ENCODE measurements at regions not wholly inside any gene's neighbourhood (a gene's known extent, or its start where the extent isn't known, plus 50 kb on each side); places are given as distances from the start of the nearest gene placed in this dataset.

GRCh38 chr1:119308130-119308700 is 60.4 kb upstream of the HAO2 start:
- H3K27ac ChIP-seq (ENCODE audit: low read length) = no peak overlapping the region
- no peak for ATAC-seq
- intact Hi-C loops (cut with micrococcal nuclease; ENCODE audit: unreplicated experiment) (no loop called here), in situ Hi-C loops (cut with HindIII; ENCODE audit: low pct_unique_long_range_greater_than_20kb, low sequenced_read_pairs) (no loop called here)
- peaks cover 6% of the 10 kb centered on the region; the same call in 1 of the 2 replicates for H3K27me3 ChIP-seq (ENCODE audit: control insufficient read depth, insufficient read depth, low read length)
- no peak overlapping the region for H3K4me3 ChIP-seq (ENCODE audit: low read depth in 2 of 2, low read length in 2 of 2)
- no TSS peak for BruUV-seq (replicated peaks)
- no peaks in the 10 kb centered on the region for H3K36me3 ChIP-seq (ENCODE audit: control insufficient read depth, insufficient read depth, low read length)
- no peak for TF ChIP-seq REST (IDR thresholded peaks at IDR 0.05; ENCODE audit: insufficient read depth in 1 of 2, low read depth in 2 of 2, low read length in 1 of 2)
- TF ChIP-seq, protein P1, sequence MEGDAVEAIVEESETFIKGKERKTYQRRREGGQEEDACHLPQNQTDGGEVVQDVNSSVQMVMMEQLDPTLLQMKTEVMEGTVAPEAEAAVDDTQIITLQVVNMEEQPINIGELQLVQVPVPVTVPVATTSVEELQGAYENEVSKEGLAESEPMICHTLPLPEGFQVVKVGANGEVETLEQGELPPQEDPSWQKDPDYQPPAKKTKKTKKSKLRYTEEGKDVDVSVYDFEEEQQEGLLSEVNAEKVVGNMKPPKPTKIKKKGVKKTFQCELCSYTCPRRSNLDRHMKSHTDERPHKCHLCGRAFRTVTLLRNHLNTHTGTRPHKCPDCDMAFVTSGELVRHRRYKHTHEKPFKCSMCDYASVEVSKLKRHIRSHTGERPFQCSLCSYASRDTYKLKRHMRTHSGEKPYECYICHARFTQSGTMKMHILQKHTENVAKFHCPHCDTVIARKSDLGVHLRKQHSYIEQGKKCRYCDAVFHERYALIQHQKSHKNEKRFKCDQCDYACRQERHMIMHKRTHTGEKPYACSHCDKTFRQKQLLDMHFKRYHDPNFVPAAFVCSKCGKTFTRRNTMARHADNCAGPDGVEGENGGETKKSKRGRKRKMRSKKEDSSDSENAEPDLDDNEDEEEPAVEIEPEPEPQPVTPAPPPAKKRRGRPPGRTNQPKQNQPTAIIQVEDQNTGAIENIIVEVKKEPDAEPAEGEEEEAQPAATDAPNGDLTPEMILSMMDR (IDR thresholded peaks at IDR 0.05) = no peak
- TF ChIP-seq POLR2AphosphoS5 (IDR thresholded peaks at IDR 0.05; ENCODE audit: low read depth, low read length) = no peak
- no peak for TF ChIP-seq SIN3A (IDR thresholded peaks at IDR 0.05; ENCODE audit: borderline replicate concordance, insufficient read depth, low read depth, low read length)
- TF ChIP-seq TCF7L2 (IDR thresholded peaks at IDR 0.05; ENCODE audit: low read depth, low read length) = no peak
- POLR2A ChIA-PET = no interaction called here
- no peaks in the 10 kb centered on the region for H3K4me1 ChIP-seq (ENCODE audit: control insufficient read depth, insufficient read depth, low read length)
- CTCF ChIA-PET = interaction anchor here (0.8 kb wide), 1 partner anchor 15 kb away, joined by 3 read pairs; no protein-coding TSS in a partner anchor
- DNase-seq (ENCODE audit: low read depth, low spot score) = no peak
- H3K9me3 ChIP-seq (ENCODE audit: control insufficient read depth, insufficient read depth, low read depth, low read length) = no peaks in the 10 kb centered on the region

DNA sequence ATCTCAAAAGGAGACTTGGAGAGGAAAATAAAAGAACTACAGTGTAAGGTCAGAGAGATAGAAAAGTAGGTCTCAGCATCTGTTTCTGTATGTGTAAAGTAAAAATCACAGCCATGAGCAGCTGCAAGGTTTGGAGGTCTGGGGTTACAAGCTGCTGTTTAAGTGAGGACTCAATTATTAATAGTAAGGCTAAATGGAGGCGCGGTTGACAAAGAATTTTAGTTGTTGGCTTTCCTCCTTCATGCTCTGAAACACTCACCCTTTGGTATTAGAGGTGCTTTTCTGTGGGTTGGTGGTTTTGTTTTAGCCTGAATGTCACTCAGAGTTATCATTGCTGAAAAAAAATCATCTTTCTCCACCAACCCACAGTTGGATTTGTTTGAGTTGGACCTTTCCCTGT is 59.8 kb upstream of the HAO2 start:
- in situ Hi-C loops (cut with HindIII; ENCODE audit: low pct_unique_long_range_greater_than_20kb, low sequenced_read_pairs) = no loop called here
- TF ChIP-seq, protein P1 (IDR thresholded peaks at IDR 0.05) = no peak
- no peak for TF ChIP-seq SIN3A (IDR thresholded peaks at IDR 0.05; ENCODE audit: borderline replicate concordance, insufficient read depth, low read depth, low read length)
- no peak for TF ChIP-seq TCF7L2 (IDR thresholded peaks at IDR 0.05; ENCODE audit: low read depth, low read length)
- no peak for TF ChIP-seq REST (IDR thresholded peaks at IDR 0.05; ENCODE audit: insufficient read depth in 1 of 2, low read depth in 2 of 2, low read length in 1 of 2)
- no peak for TF ChIP-seq POLR2AphosphoS5 (IDR thresholded peaks at IDR 0.05; ENCODE audit: low read depth, low read length)
- H3K9me3 ChIP-seq (ENCODE audit: control insufficient read depth, insufficient read depth, low read depth, low read length) = no peaks in the 10 kb centered on the region
- ATAC-seq = no peak
- CTCF ChIA-PET = no interaction called here
- no peak overlapping the region for H3K4me3 ChIP-seq (ENCODE audit: low read depth in 2 of 2, low read length in 2 of 2)
- no peaks in the 10 kb centered on the region for H3K36me3 ChIP-seq (ENCODE audit: control insufficient read depth, insufficient read depth, low read length)
- H3K27ac ChIP-seq (ENCODE audit: low read length) = no peak overlapping the region
- POLR2A ChIA-PET = no interaction called here
- BruUV-seq (replicated peaks) = no TSS peak
- no peak for DNase-seq (ENCODE audit: low read depth, low spot score)
- intact Hi-C loops (cut with micrococcal nuclease; ENCODE audit: unreplicated experiment) = no loop called here
- H3K4me1 ChIP-seq (ENCODE audit: control insufficient read depth, insufficient read depth, low read length) = no peaks in the 10 kb centered on the region
- peaks cover 6% of the 10 kb centered on the region; the same call in 1 of the 2 replicates for H3K27me3 ChIP-seq (ENCODE audit: control insufficient read depth, insufficient read depth, low read length)

Measured in Panc1 (cell line).